HG02588 (cell line): ENCODE measurements at regions not wholly inside any gene's neighbourhood (a gene's known extent, or its start where the extent isn't known, plus 50 kb on each side); places are given as distances from the start of the nearest gene placed in this dataset.

Experiments
- ATAC-seq: cut with Tn5 transposase; IDR thresholded peaks from one replicate; pipeline ENCODE4 v1.9.1; 2021; ENCODE audit warnings: mild to moderate bottlenecking, moderate library complexity; ENCODE audit not compliant: unreplicated experiment

GRCh38 chr18:33960417-33960816, 264.3 kb downstream of the NOL4 start:
- ATAC-seq, result no peak

- ATAC-seq, result no peak
Measured at GRCh38 chr18:33959609-33960008, 265.1 kb downstream of the NOL4 start.

- ATAC-seq, result no peak
Measured at GRCh38 chr18:33957707-33958106, 267.0 kb downstream of the NOL4 start.

DNA sequence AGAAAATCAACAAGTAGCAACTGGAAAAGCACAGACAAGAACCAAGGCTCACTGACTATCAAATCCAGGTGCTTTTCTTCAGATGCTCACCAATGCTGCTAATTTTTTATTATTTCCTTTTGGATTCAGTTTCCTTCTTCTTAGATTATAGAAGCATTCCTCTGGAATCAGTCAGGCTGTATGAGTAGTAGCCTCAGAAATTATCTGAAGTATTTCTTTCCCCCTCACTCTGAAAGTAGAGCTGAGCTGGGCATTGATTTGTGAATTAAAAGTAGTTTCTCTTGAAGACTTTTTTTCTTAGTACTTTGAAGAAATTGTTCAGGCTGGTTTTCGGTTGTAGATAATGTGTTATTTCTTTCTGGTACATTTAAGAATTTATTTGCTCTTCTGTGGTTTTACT, 273.7 kb downstream of the NOL4 start:
- no peak for ATAC-seq

DNA sequence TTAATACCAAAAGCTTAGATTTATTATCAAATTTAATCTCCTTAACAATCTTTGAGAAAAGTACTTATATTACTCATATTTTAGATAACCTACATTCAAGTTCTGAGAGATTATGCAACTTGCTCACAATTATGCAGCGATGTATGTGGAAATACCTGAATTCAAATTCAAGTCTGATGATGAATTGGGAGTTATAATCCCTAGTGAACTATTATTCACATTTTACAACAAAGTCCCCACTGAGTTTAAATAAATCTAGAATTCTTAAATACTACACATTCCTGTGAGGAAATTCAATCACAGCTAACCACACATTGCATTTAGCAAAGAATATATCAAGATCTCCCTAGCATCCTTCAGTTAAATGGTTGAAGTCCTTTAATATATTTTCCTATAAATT, 278.4 kb downstream of the NOL4 start:
- no peak for ATAC-seq

DNA sequence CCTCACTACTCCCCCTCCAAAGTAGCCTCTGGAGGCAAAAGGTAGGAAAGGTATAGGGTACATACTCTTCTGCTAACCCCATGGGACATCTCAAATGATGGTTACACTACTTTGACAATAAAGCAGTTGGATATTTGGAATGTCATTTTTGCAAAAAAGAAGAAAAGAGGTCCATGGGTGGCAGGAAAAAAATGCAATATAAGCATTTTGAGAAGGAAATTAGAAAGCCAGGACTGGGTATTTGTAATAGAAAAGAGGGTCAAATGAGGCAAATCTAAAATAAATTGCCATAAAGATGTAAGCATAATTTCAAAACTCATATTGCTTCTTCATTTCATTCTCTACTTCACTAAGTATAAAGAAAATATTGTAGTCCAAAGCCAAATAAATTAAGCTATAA, 280.2 kb downstream of the NOL4 start:
- ATAC-seq, result no peak

GRCh38 chr18:33937270-33937816, 287.4 kb downstream of the NOL4 start:
- no peak for ATAC-seq

GRCh38 chr18:33934258-33934657, 290.5 kb downstream of the NOL4 start:
- no peak for ATAC-seq

- no peak for ATAC-seq
Measured at GRCh38 chr18:33928231-33928630, 296.5 kb downstream of the NOL4 start.

DNA sequence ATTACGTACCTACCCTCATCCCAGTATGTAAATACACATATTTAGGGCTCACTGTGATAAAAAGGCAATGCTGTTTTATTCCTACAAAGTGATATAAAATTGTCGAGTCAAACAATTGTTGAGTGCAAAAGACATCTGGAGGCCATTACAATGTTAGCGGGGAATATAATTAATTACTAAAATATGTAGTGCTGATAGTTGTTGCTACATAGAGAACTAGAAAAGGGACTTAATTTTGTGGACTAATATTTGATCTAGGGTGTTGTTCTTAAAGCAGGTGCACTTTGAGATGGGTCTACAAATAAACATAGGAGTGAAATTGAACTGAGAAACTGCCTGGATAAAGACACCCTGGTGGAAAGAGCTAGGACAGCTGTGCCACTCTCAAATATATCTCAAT, 300.1 kb downstream of the NOL4 start:
- ATAC-seq, result no peak

- no peak for ATAC-seq
Measured at GRCh38 chr18:33923980-33924379, 300.7 kb downstream of the NOL4 start.

DNA sequence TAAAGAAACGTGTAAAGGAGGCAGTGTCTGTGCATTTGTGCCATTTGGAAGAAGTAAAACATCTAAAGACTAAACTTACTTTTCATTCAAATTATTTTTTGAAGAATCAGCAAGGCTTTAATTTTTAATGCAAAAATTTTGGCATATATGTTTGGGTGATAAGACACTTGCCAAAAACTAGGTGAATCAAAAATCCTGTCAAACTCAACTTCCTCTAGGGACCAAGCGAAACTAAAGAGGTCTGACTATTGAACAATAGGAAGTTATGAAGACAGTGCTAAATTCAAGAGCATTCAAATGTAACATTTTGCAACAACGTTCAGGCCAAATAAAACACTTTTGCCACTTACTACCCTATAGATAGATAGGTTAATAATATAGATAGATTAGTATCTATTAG, 306.1 kb downstream of the NOL4 start:
- ATAC-seq, result no peak

- no peak for ATAC-seq
Measured at GRCh38 chr18:33916200-33916599, 308.5 kb downstream of the NOL4 start.

DNA sequence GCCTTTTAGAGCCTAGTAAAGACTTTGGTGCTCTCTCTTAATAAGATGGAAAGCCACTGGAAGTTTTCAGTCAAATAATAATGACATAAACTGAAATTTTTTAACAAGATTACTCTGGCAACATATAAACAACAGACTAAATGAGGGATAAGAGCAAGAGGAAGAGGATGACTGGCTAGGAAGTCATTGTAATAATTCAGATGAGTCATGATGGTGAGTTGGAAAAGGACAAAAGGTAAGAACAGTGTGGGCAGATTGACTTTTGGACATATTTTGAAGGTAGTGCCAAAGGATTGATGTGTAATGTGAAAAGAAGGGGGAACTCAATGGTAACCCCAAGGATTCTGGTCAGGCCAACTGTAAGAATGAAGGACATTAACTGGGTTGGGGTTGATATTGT, 310.3 kb downstream of the NOL4 start:
- no peak for ATAC-seq

DNA sequence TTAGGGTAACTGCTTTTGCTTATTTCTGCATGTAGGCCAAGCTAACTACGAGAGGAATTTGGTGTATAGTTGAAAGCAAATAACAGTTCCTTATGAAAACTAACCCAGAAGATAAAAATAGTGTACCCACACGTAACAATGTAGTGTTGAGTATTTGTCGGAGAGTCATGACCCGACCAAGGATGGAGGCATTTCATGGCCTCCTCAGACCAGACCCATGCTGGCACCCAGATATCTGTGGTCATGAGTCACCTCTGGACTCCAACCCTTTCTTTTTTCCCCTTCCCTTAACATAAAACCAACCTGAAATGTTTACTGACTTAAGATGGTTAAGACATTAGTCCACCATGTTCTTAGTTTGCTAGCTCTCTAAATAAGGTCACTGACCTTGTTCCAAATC, 318.7 kb downstream of the NOL4 start:
- no peak for ATAC-seq

DNA sequence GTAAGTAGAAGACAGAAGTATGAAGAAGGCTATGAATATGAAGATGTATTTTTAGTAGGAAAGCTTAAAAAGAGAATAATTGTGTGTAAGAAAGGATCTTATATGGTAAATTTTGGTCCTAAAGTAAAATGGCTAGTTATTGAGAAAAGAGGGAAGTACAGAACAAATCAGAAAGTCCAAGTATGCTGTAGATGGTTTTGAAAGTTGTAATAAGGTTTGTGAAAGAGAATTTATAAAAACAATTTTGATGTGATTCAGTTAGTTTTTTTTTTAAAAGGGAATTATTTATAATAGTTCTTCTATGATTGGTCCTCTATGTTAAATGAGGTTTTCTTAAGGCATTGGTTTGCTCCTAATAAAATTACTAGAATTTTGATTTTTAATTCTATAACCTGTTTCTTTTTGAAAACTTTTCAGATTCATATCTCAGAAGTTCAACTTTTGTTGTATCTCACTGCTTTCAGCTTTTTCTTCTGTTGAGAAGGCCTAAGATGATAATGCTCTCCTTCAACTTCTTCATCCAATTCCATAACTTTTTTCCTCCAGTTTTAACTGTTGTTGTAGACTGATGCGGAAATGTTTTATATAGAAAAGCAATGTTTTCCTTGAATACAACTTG, 322.7 kb downstream of the NOL4 start:
- ATAC-seq, result no peak

DNA sequence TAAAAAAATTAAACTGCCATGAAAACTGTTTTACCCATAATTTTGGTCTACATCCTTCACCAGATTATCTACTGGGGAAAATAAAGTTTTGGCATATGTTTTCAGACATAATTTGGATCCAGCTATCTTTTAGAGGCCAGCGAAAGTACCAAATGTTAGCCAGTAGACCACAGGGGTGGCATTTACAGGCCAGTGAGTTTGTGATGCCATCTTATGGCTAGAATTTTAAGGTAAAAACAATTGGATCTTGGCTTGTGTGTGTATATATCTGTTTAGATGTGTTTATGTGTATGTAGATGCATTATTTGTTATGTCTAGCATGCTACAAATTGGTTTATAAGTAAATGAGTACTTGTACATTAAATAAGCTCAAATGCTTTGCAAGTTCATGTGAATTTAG, 322.6 kb downstream of the ASXL3 start:
- no peak for ATAC-seq

GRCh38 chr18:33898427-33898826, 320.4 kb downstream of the ASXL3 start:
- ATAC-seq, result no peak

- ATAC-seq, result no peak
Measured at GRCh38 chr18:33878213-33878612, 300.2 kb downstream of the ASXL3 start.

DNA sequence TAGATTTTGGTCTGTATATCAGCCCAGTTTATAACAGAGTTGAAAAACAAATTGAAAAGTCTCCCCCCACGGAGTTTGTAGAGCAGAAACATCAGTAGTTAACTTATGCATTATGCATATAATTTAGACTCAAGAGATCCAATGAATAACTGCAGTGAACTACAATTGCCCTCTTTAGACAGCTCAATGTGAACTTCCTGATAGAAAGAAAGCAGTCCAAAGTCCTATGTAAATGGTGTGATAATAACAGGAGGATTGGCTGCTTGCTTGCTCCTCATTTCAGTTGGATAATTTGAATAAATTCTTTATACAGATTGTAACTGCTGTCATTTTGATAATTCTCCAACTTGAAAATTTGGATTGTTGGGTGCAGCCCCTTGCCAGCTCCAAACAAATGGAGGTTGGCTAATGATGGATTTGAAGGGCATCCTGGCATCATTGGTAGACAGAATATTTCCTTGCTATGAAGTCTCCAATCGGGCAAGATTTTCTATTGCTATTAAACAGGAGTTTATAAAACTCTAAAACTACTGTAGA, 297.1 kb downstream of the ASXL3 start:
- ATAC-seq, result no peak

DNA sequence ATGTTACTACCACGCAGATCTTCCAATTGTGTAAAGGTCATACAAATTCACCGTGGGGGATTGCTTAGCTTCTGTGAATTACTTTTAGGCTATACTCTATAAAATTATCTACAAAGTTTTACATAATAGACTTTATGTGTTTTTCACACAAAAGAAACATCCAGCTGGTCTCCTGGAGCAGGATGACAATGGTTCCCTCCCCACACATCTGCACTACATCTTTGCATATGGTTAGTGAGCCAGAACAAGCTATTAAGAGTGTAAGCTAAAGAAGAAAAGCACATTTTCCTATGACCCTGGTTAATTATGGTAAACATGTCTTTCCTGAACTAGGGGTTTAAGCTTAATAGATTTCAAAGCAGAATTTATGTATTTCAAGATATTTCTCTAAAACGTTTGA, 295.1 kb downstream of the ASXL3 start:
- ATAC-seq, result no peak

- no peak for ATAC-seq
Measured at GRCh38 chr18:33871363-33872025, 293.5 kb downstream of the ASXL3 start.
